Body of pancreas (tissue), 4 donors: ENCODE measurements at regions not wholly inside any gene's neighbourhood (a gene's known extent, or its start where the extent isn't known, plus 50 kb on each side); places are given as distances from the start of the nearest gene placed in this dataset.
"Not testable (repeated sequence)": the region's sequence is repeated elsewhere in the genome, so short reads cannot be mapped to it uniquely, and the experiment has no call there.

ENCODE experiments used
- ATAC-seq: fragments of 150-250 bp; one replicate; pipeline ENCODE4 v1.9.1; 2016
- DNase-seq, 4 donors: peaks; one replicate each; pipeline ENCODE4 v3.0.0-alpha.2; 2019
- H3K27ac ChIP-seq, 4 donors: fragments of 200-600 bp; sonication (generic); 1 replicate in 3 of 4; 2 replicates in 1 of 4; pipeline versions ENCODE4 v1.5.1 to v1.6.1; 2016 to 2019; ENCODE audit warnings: mild to moderate bottlenecking in 1 of 4, mixed read lengths in 1 of 4, moderate library complexity in 1 of 4
- H3K27me3 ChIP-seq, 2 donors: fragments of 200-600 bp; sonication (generic); one replicate each; pipeline ENCODE4 v1.6.0; 2016; ENCODE audit warnings: mild to moderate bottlenecking in 1 of 2
- H3K36me3 ChIP-seq, 2 donors: fragments of 200-600 bp; sonication (generic); replicated peaks in 1 of 2; 2 replicates each; pipeline ENCODE4 v1.5.1; 2016; ENCODE audit warnings: low read depth in 2 of 2; ENCODE audit not compliant: insufficient read depth in 1 of 2
- H3K4me1 ChIP-seq: fragments of 200-600 bp; sonication (generic); one replicate; pipeline ENCODE4 v1.6.0; 2016
- H3K4me3 ChIP-seq, 2 donors: fragments of 200-600 bp; sonication (generic); 1 replicate in 1 of 2; 2 replicates in 1 of 2; pipeline ENCODE4 v1.5.1; 2016 to 2019
- H3K9me3 ChIP-seq, 3 donors: fragments of 200-600 bp; sonication (generic); 1 replicate in 2 of 3; 2 replicates in 1 of 3; pipeline ENCODE4 v1.5.1; 2016
- POLR2A ChIP-seq, 3 donors: fragments of 450-650 bp; IDR thresholded peaks; one replicate each; pipeline ENCODE4 v1.6.1; 2016; ENCODE audit warnings: antibody characterized with exemption in 3 of 3, mild to moderate bottlenecking in 2 of 3
- WGBS, 2 donors: methylation state at CpG; one replicate each; pipeline ENCODE4 v1.1.5; 2017; 5-methylcytosine and 5-hydroxymethylcytosine counted together
- intact Hi-C: fragments of 100-400 bp; cut with DNase I; formaldehyde crosslinking; loops from one replicate; pipeline ENCODE4 v1.15.1; 2023
- TF ChIP-seq, protein P1 (sequence below), 7 experiments: fragments of 450-650 bp in 4 of 7; fragments of 200-600 bp in 3 of 7; sonication (generic) in 3 of 7; IDR thresholded peaks; one replicate each; pipeline ENCODE4 v1.5.1; 2016 to 2019; ENCODE audit warnings: antibody characterized with exemption in 7 of 7

DNA sequence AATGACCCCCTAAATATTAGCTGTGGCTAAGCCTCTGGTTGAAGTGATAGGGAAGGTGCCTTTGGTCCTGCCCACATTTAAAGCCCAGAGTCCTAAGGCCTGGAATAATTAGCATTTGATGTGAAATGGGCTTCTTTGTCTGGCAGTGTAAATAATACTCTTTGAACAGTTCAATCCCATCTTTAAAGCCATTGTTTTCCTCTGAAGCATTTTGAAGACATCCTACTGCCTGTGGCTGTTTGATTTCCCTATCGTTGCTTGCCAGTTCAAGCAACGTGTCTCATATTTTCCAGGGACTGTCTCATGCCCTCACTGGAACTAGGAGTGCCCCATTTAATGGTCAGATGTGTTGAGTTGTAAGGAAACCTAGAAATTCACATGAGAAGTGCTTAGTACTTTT lies 89.3 kb upstream of the BTN3A2 start:
- TF ChIP-seq, protein P1, sequence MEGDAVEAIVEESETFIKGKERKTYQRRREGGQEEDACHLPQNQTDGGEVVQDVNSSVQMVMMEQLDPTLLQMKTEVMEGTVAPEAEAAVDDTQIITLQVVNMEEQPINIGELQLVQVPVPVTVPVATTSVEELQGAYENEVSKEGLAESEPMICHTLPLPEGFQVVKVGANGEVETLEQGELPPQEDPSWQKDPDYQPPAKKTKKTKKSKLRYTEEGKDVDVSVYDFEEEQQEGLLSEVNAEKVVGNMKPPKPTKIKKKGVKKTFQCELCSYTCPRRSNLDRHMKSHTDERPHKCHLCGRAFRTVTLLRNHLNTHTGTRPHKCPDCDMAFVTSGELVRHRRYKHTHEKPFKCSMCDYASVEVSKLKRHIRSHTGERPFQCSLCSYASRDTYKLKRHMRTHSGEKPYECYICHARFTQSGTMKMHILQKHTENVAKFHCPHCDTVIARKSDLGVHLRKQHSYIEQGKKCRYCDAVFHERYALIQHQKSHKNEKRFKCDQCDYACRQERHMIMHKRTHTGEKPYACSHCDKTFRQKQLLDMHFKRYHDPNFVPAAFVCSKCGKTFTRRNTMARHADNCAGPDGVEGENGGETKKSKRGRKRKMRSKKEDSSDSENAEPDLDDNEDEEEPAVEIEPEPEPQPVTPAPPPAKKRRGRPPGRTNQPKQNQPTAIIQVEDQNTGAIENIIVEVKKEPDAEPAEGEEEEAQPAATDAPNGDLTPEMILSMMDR (IDR thresholded peaks at IDR 0.05): no peak
- TF ChIP-seq POLR2A (IDR thresholded peaks at IDR 0.05): no peak
- Histone ChIP-seq H3K4me1 (peaks cover 20% of the 10 kb centered on the region), H3K36me3 (no peaks in the 10 kb centered on the region), H3K27me3 (peaks cover 6 to 32% of the 10 kb centered on the region in 2 donors), H3K9me3 (peaks cover 0 to 6% (median 0%) of the 10 kb centered on the region in 3 donors), H3K27ac (no peak overlapping the region), H3K4me3 (no peak overlapping the region)
- 58 to 61% methylated on average over 2 of the region's 2 CpGs for WGBS, 2 donors
- ATAC-seq (no peak), DNase-seq (no peak)
- intact Hi-C loops: no loop called here

DNA sequence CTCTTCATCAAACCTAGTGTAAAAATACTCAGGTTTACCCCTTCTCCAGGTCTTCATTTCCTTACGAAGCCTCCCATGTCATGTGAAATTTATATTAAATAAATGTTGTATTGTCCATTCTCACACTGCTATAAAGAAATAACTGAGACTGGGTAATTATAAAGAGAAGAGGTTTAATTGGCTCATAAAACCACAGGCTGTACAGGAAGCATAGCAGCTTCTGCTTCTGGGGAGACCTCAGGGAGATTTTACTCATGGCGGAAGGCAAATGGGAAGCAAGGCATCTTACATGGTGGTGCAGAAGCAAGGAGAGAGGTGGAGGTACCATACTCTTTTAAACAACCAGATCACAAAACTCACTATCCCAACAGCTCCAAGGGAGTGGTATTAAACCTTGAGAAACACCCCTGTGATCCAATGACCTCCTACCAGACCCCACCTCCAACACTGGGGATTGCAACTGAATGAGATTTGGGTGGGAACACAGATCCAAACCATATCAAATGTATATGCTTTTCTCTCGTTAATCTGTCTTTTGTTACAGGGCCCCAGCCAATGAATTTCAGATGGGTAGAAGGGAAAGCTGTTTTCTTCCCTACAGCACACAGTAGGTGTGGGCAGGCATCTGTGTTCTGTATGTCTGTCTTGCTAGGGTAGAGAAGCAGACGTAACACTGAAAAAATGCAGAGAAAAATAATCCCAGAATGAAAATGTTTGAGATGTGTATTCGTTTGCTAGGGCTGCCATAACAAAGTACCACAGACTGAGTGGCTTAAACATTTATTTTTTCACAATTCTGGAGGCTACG lies 88.0 kb upstream of the BTN3A2 start:
- no peaks in the 10 kb centered on the region for H3K36me3 ChIP-seq
- 70% methylated on average over 6 of the region's 6 CpGs for WGBS, 2 donors
- peaks cover 14% of the 10 kb centered on the region for H3K4me1 ChIP-seq
- no peaks in the 10 kb centered on the region for H3K9me3 ChIP-seq
- DNase-seq (no peak), ATAC-seq (no peak)
- H3K4me3 ChIP-seq: no peak overlapping the region
- peaks cover 0 to 18% of the 10 kb centered on the region in 2 donors for H3K27me3 ChIP-seq
- H3K27ac ChIP-seq: no peak overlapping the region
- TF ChIP-seq, protein P1 (IDR thresholded peaks at IDR 0.05): no peak
- no peak for TF ChIP-seq POLR2A (IDR thresholded peaks at IDR 0.05)
- intact Hi-C loops: no loop called here

DNA sequence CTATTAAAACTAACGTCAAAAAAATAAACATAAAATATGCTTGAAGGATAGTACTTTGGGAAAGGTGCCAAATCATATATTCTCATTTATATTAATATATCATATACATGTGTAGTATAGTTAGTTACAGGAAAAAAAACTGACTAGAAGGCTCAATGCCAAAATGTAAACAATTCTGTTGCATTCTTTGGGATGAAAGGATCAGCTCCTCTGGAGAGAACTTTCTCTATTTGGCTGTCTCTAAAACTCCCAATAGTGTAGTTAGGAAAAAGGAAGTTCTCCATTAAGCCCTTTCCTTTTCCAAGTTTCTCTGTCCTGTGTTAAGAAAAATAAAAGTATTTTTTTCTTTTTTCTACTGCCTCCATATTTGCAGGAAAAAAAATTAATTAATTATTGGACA lies 86.5 kb upstream of the BTN3A2 start:
- Histone ChIP-seq H3K36me3 (no peaks in the 10 kb centered on the region), H3K4me3 (no peak overlapping the region), H3K27me3 (peaks cover 0 to 12% of the 10 kb centered on the region in 2 donors), H3K27ac (no peak overlapping the region), H3K4me1 (peaks cover 3% of the 10 kb centered on the region), H3K9me3 (no peaks in the 10 kb centered on the region)
- intact Hi-C loops: no loop called here
- no peak for TF ChIP-seq POLR2A (IDR thresholded peaks at IDR 0.05)
- TF ChIP-seq, protein P1 (IDR thresholded peaks at IDR 0.05): no peak
- no peak for ATAC-seq
- WGBS, 2 donors: 52 to 66% methylated on average over 1 of the region's 1 CpG
- no peak for DNase-seq

DNA sequence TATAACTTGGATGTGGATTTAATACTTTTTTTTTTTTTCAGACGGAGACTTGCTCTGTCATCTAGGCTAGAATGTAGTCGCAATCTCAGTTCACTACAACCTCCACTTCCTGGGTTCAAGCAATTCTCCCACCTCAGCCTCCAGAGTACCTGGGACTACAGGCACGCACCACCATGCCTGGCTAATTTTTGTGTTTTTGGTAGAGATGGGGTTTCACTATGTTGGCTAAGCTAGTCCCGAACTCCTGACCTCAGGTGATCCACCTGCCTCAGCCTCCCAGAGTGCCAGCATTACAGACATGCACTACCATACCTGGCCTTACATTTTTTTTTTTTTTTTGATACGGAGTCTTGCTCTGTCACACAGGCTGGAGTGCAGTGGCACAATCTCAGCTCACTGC lies 85.6 kb upstream of the BTN3A2 start:
- H3K4me1 ChIP-seq: peaks cover 11% of the 10 kb centered on the region
- H3K4me3 ChIP-seq, H3K9me3 ChIP-seq, DNase-seq, H3K36me3 ChIP-seq, H3K27ac ChIP-seq, intact Hi-C loops, H3K27me3 ChIP-seq, ATAC-seq: not testable (repeated sequence)
- WGBS, 2 donors: 92% methylated on average over 5 of the region's 5 CpGs

DNA sequence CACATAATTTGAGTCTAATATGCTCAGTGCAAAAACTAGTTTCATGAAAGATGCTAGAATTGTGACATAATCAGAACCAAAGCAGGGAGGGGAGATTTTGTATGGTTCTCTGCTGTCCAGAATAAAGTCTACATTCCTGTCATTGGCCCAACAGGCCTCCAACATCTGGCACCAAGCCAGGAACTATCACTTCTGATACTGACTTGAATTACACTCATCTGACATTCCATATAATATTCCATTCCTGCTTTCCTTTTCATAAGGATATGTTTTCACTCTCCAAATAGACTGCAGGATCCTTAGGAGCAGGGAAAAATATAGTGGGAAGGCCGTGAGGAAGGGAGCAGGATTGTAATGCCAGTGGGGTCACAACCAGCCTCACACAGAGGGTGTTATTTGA lies 84.6 kb upstream of the BTN3A2 start:
- H3K4me3 ChIP-seq: no peak overlapping the region
- 63 to 84% methylated on average over 1 of the region's 1 CpG for WGBS, 2 donors
- intact Hi-C loops: no loop called here
- ATAC-seq: no peak
- peaks cover 17% of the 10 kb centered on the region for H3K4me1 ChIP-seq
- no peak overlapping the region for H3K27ac ChIP-seq
- no peaks in the 10 kb centered on the region for H3K27me3 ChIP-seq
- no peaks in the 10 kb centered on the region for H3K9me3 ChIP-seq
- DNase-seq: no peak
- TF ChIP-seq, protein P1 (IDR thresholded peaks at IDR 0.05): no peak
- no peak for TF ChIP-seq POLR2A (IDR thresholded peaks at IDR 0.05)
- H3K36me3 ChIP-seq: no peaks in the 10 kb centered on the region
